ENCODE measurements at regions not wholly inside any gene's neighbourhood (a gene's known extent, or its start where the extent isn't known, plus 50 kb on each side); places are given as distances from the start of the nearest gene placed in this dataset.

GRCh38 chr12:58233886-58234285 lies 292.5 kb downstream of the ATP23 start:
- Histone ChIP-seq H3K9ac (ENCODE audit: low read length) (no peak overlapping the region), H3F3A (ENCODE audit: insufficient read depth, low read length) (no peaks in the 10 kb centered on the region), H3K27me3 (ENCODE audit: insufficient read depth, low read length) (no peaks in the 10 kb centered on the region), H3K36me3 (ENCODE audit: insufficient read depth, low read length) (no peaks in the 10 kb centered on the region), H3K9me3 (ENCODE audit: low read length) (no peaks in the 10 kb centered on the region), H3K27ac (ENCODE audit: low read depth, low read length, poor library complexity, severe bottlenecking) (no peak overlapping the region), H3K4me1 (ENCODE audit: insufficient read depth, low read length, severe bottlenecking) (no peaks in the 10 kb centered on the region), H4K20me1 (ENCODE audit: insufficient read depth, low read length) (no peaks in the 10 kb centered on the region), H3K4me3 (ENCODE audit: low read depth, low read length, poor library complexity, severe bottlenecking) (no peak overlapping the region), H3K79me2 (ENCODE audit: insufficient read depth, low read length) (no peaks in the 10 kb centered on the region), H2AFZ (ENCODE audit: low read length) (no peak overlapping the region), H3K9me2 (ENCODE audit: low read depth, low read length) (no peaks in the 10 kb centered on the region), H3K4me2 (ENCODE audit: low read length) (no peak overlapping the region)
- TF ChIP-seq EZH2 (IDR thresholded peaks at IDR 0.05; ENCODE audit: borderline replicate concordance, low read length) = no peak
- TF ChIP-seq, protein P1, sequence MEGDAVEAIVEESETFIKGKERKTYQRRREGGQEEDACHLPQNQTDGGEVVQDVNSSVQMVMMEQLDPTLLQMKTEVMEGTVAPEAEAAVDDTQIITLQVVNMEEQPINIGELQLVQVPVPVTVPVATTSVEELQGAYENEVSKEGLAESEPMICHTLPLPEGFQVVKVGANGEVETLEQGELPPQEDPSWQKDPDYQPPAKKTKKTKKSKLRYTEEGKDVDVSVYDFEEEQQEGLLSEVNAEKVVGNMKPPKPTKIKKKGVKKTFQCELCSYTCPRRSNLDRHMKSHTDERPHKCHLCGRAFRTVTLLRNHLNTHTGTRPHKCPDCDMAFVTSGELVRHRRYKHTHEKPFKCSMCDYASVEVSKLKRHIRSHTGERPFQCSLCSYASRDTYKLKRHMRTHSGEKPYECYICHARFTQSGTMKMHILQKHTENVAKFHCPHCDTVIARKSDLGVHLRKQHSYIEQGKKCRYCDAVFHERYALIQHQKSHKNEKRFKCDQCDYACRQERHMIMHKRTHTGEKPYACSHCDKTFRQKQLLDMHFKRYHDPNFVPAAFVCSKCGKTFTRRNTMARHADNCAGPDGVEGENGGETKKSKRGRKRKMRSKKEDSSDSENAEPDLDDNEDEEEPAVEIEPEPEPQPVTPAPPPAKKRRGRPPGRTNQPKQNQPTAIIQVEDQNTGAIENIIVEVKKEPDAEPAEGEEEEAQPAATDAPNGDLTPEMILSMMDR (IDR thresholded peaks at IDR 0.05; ENCODE audit: low read length) = no peak

DNA sequence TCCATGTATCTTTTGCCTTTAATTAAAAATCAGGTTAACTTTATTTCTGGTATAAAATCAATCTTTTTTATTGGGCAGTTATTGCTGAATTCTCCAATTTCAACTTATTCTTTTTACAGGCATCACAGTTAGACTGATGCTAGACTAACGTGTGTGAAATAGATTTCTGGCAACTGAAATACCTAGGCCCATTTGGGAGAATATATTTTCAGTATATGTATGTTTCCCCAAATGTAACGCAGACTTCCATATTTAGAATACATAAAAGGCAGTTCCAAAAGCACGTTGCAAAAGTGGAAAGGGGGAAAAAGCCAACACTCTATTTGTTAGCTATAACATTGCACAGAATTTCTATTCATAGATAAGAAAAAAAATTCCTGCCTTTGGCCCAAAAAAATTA lies 297.0 kb downstream of the ATP23 start:
- Histone ChIP-seq H3F3A (ENCODE audit: insufficient read depth, low read length) (no peaks in the 10 kb centered on the region), H4K20me1 (ENCODE audit: insufficient read depth, low read length) (no peaks in the 10 kb centered on the region), H3K9ac (ENCODE audit: low read length) (no peak overlapping the region), H3K9me2 (ENCODE audit: low read depth, low read length) (no peaks in the 10 kb centered on the region), H3K79me2 (ENCODE audit: insufficient read depth, low read length) (no peaks in the 10 kb centered on the region), H3K4me3 (ENCODE audit: low read depth, low read length, poor library complexity, severe bottlenecking) (no peak overlapping the region), H3K27me3 (ENCODE audit: insufficient read depth, low read length) (no peaks in the 10 kb centered on the region), H2AFZ (ENCODE audit: low read length) (no peak overlapping the region), H3K27ac (ENCODE audit: low read depth, low read length, poor library complexity, severe bottlenecking) (no peak overlapping the region), H3K36me3 (ENCODE audit: insufficient read depth, low read length) (no peaks in the 10 kb centered on the region), H3K9me3 (ENCODE audit: low read length) (no peaks in the 10 kb centered on the region), H3K4me1 (ENCODE audit: insufficient read depth, low read length, severe bottlenecking) (no peaks in the 10 kb centered on the region), H3K4me2 (ENCODE audit: low read length) (no peak overlapping the region)
- no peak for TF ChIP-seq EZH2 (IDR thresholded peaks at IDR 0.05; ENCODE audit: borderline replicate concordance, low read length)
- TF ChIP-seq, protein P1 (IDR thresholded peaks at IDR 0.05; ENCODE audit: low read length) = no peak

DNA sequence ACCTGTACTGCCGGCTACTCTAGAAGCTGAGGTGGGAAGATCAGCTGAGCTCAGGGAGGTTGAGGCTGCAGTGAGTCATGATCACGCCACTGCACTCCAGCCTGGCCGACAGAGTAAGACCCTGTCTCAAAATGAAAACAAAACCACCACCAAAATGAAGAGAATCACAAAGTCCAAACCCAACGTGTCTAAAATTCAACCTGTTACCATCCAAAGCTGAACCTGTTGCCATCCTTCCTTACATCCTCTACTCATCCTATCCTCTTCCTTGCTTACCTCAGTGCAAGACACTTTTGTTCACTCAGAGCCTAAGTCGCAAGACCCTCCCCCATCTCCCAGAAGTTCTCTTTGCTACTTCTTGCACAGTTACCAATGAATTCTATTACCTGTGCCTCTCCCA lies 299.7 kb downstream of the ATP23 start:
- no peaks in the 10 kb centered on the region for H3K9me3 ChIP-seq (ENCODE audit: low read length)
- H3K27me3 ChIP-seq (ENCODE audit: insufficient read depth, low read length) = no peaks in the 10 kb centered on the region
- H3K9me2 ChIP-seq (ENCODE audit: low read depth, low read length) = no peaks in the 10 kb centered on the region
- H3K36me3 ChIP-seq (ENCODE audit: insufficient read depth, low read length) = no peaks in the 10 kb centered on the region
- H4K20me1 ChIP-seq (ENCODE audit: insufficient read depth, low read length) = no peaks in the 10 kb centered on the region
- H3F3A ChIP-seq (ENCODE audit: insufficient read depth, low read length) = no peaks in the 10 kb centered on the region
- H3K79me2 ChIP-seq (ENCODE audit: insufficient read depth, low read length) = no peaks in the 10 kb centered on the region
- no peak overlapping the region for H3K4me2 ChIP-seq (ENCODE audit: low read length)
- no peak overlapping the region for H3K4me3 ChIP-seq (ENCODE audit: low read depth, low read length, poor library complexity, severe bottlenecking)
- H3K27ac ChIP-seq (ENCODE audit: low read depth, low read length, poor library complexity, severe bottlenecking) = no peak overlapping the region
- no peak for TF ChIP-seq EZH2 (IDR thresholded peaks at IDR 0.05; ENCODE audit: borderline replicate concordance, low read length)
- TF ChIP-seq, protein P1 (IDR thresholded peaks at IDR 0.05; ENCODE audit: low read length) = no peak
- no peaks in the 10 kb centered on the region for H3K4me1 ChIP-seq (ENCODE audit: insufficient read depth, low read length, severe bottlenecking)
- no peak overlapping the region for H2AFZ ChIP-seq (ENCODE audit: low read length)
- H3K9ac ChIP-seq (ENCODE audit: low read length) = no peak overlapping the region
